GM18909 (cell line): ENCODE measurements at regions not wholly inside any gene's neighbourhood (a gene's known extent, or its start where the extent isn't known, plus 50 kb on each side); places are given as distances from the start of the nearest gene placed in this dataset.

Experiments used
- ATAC-seq: cut with Tn5 transposase; IDR thresholded peaks from one replicate; pipeline ENCODE4 v1.9.1; 2021; ENCODE audit warnings: mild to moderate bottlenecking; ENCODE audit not compliant: unreplicated experiment, poor library complexity

DNA sequence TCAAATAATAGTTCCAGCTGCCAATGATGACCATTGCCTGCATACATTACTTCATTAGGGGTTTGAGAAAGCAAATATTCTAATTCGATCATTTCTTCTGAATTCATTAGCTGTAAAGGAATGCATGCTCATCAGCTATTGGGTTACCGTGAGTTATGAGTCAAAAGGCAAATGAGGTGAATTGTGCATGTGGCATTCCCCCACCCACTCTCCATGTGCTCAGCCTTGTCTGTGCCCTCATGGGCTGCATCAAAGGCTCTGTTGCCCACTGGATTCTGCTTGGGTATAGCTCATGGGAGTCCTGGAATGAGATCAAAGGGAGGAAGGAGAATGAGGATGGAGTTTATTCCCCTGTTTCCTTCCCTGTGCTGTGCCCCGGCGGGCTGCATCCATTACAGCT is 99.3 kb upstream of the CHRNA7 start:
- ATAC-seq = no peak

DNA sequence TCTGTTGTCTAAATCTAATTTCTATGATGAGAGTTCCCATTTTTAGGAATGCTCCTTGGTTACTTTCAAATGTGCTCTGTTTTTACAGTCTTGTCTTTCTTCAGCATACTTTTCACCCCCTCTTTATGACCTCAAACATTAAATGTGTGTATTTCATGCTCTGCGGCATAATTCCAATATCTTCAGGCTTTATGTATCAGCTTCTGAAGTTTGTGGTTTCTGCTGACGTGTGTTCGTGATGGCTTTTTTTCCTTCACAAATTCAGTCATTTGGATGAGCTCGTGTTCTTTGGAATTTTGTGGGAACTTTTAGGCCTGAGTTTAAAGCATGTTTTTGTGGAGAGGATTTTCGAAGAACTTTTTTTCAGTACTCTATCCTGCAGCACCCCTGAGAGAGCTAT is 97.7 kb upstream of the CHRNA7 start:
- ATAC-seq = no peak

DNA sequence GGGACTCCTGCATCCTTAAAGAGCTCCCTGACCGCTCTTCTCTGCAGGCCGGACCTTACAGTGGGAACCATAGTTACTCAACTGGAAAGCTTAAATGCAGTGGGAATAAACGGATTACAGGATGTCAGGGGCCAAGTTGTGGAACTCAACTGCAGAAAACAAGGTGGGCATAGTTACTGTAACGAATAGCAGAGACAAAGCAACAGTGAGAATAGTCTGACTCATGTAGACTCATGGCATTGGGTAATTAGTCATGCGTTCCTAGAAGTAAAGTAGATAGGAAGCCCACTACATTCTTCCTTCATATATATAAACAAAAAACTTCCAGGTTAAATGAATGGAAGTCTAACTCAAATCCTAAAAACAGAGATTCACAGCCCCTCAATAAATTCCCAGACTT is 95.5 kb upstream of the CHRNA7 start:
- ATAC-seq = no peak

DNA sequence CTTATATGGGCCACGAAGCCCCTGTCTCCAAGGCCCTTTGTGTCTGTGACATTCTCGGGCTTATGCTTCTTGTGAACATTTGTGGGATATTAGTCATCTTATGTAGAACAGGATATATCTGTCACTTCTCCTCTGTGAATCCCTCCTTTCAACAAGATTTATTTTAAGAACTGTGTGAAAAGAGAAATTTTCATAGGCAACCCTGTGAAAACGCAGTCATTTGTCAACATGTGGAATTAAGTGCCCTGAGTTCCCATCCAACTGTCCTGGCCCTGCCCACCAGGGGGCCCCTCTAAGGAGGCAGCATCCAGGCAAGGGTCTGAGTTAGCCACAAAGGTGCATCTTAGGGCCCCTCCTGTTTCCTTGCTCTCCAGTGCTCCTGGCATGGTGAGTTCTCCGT is 76.8 kb upstream of the CHRNA7 start:
- no peak for ATAC-seq

DNA sequence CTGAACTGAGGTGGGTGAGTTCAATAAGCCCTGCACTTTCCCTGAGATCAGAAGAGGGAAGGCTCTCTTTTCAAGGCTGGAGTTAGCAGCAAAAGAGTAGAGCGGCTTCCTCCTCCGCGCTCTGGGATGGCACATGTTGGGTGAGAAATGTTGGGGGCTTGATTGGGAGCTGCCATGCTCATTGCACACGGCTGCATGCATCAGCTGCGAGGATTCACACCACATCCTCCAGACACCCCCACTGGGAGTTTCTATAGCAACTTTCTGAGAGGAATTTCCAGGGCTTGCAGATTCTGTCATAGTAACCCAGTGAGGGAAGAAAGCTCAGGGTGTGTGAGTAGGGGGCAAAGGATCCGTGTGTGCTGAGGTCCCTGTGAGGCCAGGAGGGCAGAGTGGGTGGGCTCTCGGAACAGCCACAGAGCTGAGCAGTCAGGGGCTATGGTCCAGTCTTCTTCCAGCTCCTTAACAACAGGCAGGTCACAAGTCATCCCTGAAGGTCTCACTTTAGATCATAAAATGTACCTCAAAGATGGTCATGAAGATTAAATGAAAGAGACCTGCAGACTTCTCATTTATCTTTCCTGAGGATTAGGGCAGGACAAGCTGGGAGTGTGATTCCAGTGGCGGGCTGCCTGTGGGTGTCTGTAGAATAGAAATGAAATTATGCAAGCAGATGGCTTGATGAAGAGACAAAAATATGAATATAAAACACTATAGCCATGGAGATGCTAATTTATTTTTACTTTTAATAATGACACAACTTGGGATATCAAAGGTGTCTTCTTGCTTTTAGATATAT is 75.7 kb upstream of the CHRNA7 start:
- no peak for ATAC-seq

DNA sequence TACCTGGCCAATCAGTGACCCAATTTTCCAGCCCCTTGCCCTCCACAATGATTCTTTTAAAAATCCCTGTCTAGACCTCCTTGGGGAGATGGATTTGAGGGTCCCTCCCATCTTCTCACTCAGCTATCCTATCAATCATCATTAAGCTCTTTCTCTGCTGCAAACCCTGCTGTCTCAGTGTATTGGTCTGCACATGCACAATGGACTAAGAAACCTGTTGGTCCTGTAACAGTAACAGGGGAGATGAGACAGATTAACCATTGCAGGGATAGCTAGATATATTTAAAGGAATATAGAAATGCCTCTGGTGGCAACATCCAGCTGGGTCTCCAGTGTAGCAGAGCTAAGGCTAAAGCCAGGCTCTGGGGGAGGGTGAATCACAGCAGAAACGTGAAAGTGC is 74.6 kb upstream of the CHRNA7 start:
- no peak for ATAC-seq

DNA sequence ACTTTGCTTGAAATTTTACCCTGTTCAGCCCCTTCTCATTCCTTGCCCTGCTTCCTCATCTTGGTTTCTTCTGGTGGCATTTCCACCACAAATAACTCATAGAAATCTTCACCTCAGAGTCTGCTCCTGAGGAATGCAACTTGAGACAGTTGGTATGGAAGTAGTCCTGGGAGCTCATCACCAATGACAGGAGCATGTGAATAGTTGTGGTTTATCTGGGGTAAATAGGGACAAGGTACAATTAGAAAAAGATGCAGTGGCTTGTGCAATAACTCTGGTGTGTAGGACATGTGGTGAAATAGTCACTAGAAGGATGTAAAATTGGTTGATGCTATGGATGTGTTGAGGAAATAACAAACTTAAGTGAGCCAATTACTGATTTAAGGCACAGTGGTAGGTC is 72.7 kb upstream of the CHRNA7 start:
- no peak for ATAC-seq

DNA sequence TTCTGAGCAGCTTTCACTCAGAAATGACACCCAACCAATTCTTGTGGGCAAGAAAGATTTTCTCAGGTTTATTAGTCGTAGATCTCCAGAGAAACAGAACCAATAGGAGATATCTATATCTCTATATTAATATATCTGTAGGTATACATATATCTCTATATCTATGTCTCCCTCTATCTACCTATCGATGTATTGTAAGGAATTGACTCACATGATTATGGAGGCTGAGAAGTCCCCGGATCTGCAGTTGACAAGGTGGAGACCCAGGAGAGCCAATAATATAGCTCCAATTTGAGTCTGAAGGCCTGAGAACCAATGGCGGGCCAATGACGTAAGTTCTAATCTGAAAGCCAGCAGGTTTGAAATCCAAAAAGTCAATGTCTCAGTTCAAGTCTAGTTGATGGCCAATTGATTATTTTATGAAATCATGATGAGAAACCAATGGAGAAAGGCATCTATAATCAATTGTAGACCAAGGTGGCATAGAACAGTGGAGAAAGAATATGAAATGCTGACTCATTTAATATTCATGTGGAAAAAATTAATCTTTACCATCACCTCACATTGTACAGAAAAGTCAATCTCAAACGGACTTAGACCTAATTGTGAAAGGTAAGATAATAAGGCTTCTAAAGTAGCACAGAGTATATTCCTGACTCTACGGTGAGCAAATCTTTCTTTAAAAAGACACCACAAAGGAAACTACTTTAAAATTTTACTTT is 65.6 kb upstream of the CHRNA7 start:
- ATAC-seq = no peak

DNA sequence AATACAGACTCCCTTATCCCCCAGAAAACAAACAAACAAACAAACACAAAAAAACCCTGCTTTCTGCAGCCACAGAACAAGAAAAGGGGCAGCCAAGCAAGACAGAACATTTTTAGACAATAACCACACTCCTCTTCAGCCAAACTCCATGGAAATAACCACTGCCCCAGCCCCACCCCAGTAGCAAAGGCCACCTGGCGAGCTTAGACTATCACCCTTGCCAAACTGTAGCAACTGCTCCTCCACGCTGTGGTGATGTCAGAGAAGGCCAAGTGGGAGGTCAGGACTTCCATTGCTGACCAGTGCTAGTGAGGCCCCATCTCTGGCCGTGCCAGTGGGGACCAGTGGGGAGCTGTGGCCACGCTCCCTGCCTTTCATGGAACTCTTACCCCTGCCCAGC is 60.3 kb upstream of the CHRNA7 start:
- ATAC-seq = no peak

DNA sequence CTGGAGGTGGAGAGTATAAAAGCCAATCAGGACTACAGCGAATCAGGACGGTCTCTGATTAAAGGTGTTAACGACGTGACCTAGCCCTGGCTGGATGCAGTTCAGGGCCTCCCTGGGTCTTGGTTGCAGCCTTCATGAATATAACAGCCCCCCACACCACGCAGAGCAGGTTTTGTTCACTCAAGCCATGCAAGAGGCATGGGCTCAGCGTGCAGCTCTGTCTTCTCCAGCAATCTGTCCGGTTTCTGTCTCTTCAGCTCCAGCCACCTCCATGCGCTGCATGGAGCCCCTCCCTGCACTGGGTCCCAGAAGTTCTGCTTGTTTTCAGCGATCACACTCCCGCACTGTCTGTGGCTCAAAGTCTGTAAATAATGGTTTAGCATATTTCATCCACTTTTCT is 57.1 kb upstream of the CHRNA7 start:
- no peak for ATAC-seq

DNA sequence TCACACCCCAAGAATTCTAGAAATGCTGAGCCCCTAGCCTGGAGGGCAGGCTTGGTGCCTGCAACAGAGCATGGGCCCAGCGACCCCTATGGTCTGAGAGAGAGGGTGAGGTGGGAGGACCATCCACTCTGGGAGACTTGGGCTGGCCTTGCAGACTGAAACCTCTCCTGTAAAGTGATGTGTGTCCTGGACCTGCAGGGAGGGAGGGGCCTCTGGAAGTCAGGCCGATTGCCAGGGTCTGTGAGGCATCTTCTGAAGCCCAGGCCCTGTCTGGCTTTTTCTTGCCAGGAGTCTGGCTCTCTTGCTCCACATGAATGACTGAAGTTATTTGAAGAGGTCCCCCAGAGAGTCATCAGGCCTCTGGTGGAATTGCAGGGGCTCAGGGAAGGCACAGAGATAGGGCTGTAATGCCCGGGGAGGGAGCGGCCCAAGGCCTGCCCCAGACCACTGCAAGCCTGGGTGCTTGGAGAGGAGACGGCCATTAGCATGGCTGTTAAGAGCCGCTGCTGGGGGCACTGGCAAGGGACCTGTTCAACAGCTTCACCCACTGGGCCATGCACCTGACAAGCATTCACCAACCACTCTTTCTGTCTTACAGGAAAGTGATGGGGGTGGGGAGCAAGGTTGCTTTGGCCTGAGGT is 56.0 kb upstream of the CHRNA7 start:
- no peak for ATAC-seq

DNA sequence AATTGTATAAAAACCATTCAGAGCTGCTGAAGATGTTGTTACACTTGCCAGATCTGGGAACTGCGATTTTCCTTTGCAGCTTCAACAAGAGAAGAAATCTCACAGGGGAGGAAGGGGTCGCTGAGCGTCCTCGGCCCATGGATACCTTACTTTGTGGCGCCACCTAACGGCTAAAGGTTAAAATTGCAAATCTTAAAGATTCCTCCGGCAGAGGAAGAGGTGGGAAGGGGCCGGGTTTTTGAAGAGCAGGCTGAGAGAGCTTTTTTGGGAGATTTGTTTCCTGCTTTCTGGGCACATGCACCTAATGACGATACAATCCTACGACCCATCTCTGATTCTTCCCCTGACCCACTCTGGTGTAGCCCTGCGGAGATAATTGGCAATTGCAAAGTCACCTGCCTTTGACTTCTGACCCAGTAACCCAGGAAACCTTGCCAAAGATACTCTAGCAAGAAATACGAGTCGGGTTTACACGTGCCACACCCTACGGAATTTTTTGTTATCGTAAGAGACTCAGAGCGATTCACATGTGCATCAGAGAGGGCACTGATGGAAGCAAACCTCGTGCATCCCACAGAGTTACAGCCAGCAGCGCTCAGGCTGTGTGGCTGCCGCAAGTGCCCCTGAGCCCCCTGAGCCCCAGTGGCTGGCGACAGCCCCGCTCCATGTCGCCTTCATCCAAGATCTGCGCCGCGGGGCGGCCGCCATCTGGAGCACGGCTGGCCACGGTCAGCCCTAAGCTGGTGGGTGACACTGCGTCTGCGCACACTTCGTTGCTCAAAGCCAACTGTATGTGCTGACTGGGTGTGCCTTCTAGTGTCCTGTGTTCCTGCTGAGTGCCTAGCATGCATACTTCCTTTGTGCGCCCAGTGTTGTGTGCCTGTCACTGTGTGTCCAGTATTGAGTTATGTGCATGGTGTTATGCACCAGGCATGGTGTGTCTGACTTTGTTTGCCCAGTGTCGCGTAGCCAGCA is 55.2 kb upstream of the CHRNA7 start:
- peak; percentile 47 for ATAC-seq

DNA sequence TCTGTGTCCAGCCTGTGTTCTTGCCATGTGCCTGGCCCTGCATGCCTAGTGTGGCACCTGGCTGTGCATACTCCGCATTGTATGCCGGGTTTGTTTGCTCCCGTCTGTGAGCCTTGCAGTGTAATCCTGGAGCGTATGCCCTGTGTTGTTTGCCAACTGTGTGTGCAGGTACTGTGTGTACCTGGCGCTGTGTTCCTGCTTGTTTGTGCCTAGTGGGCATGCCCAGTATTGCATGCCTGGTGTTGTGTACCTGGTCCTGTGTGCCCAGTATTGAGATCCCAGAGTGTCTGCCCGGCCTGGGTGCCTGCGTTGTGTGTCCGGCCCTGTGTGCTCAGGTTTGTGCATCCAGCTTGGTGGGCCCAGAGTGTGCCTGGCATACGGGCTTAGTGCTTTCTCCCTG is 54.5 kb upstream of the CHRNA7 start:
- ATAC-seq = no peak

DNA sequence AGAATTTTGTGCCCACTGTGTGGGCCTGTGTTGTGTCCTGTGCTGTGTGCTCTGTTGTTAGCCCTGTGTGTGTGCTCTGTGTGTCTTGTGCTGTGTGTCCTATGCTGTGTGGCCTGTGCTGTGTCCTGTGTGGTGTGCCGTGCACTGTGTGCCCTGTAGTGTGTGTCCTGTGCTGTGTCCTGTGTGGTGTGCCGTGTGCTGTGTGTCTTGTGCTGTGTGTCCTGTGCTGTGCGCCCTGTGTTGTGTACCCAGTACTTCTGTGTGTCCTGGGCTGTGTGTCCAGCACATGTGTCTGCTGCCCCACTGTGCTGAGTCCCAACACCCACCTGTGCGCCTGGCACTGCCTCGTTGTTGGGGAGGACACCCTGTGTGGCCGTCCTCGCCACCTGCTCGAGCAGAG is 53.2 kb upstream of the CHRNA7 start:
- no peak for ATAC-seq

DNA sequence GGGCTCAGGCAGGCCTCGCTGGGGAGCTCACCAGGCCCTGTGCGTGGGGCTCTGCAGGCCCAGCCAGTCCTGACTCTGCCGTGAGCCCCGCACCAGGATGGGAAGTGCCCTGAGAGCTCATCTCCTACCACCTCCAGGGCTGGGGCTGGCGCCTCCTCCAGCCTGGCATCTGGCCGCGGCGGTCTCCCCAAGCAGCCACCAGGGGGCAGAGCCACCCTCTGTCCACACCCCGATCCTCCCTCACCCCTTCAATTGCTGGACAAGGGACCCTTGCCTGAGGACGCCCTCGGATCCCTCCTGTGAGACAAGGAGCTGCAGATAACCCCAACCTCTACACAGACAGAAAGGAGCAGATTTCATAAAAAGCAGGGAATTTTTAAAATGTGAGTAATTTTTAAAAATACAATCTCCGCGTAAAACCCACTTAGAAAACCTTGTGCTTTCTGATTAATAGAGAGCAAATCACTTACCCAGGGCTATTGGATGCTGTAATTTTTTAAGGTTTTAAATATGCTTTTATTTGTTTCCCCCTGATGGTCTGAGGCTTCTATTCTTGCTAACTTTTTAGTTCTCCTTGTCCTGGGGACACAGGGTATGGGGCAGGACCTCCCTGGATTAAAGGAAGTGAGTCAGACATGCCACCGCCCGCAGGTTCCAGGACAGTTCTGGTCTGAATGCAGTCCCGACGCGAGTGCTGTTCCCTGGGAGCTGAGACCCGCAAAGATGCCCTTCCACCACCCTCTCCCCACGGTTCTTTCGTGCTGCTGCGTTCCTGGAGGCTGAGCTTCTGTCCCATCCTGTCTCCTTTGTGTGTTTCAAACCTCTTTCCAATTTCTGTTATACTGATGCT is 52.3 kb upstream of the CHRNA7 start:
- no peak for ATAC-seq
